Ishikawa (cell line): ENCODE measurements at regions not wholly inside any gene's neighbourhood (a gene's known extent, or its start where the extent isn't known, plus 50 kb on each side); places are given as distances from the start of the nearest gene placed in this dataset.

Experiments
- CEBPB ChIP-seq: IDR thresholded peaks from 2 replicates; pipeline ENCODE4 v1.6.1; 2012
- CREB1 ChIP-seq: IDR thresholded peaks from 2 replicates; pipeline ENCODE4 v1.6.1; 2012; ENCODE audit warnings: low read depth
- EGR1 ChIP-seq: IDR thresholded peaks from 2 replicates; pipeline ENCODE4 v1.6.1; 2012
- EP300 ChIP-seq: IDR thresholded peaks from 2 replicates; pipeline ENCODE4 v1.6.1; 2012; ENCODE audit warnings: borderline replicate concordance
- FOXM1 ChIP-seq: IDR thresholded peaks from 2 replicates; pipeline ENCODE4 v1.6.1; 2012; ENCODE audit warnings: low read depth, borderline replicate concordance
- MAX ChIP-seq: IDR thresholded peaks from 2 replicates; pipeline ENCODE4 v1.6.1; 2012
- NFIC ChIP-seq: IDR thresholded peaks from 2 replicates; pipeline ENCODE4 v1.6.1; 2012
- RAD21 ChIP-seq: IDR thresholded peaks from 2 replicates; pipeline ENCODE4 v1.6.1; 2012; ENCODE audit warnings: low read depth
- REST ChIP-seq: IDR thresholded peaks from 2 replicates; pipeline ENCODE4 v1.6.1; 2012; ENCODE audit warnings: low read depth, mild to moderate bottlenecking
- TAF1 ChIP-seq: IDR thresholded peaks from 2 replicates; pipeline ENCODE4 v1.6.1; 2012; ENCODE audit warnings: low read depth, mild to moderate bottlenecking
- TCF12 ChIP-seq: IDR thresholded peaks from 2 replicates; pipeline ENCODE4 v1.6.1; 2012; ENCODE audit warnings: low read depth
- TEAD4 ChIP-seq: IDR thresholded peaks from 2 replicates; pipeline ENCODE4 v1.6.1; 2012
- USF1 ChIP-seq: IDR thresholded peaks from 2 replicates; pipeline ENCODE4 v1.6.1; 2012
- YY1 ChIP-seq: IDR thresholded peaks from 2 replicates; pipeline ENCODE4 v1.6.1; 2012; ENCODE audit warnings: low read depth
- ZBTB7A ChIP-seq: IDR thresholded peaks from 2 replicates; pipeline ENCODE4 v1.6.1; 2012; ENCODE audit warnings: low read depth

GRCh38 chr5:120258123-120258522 lies 206.0 kb upstream of the PRR16 start:
- TF ChIP-seq USF1 (no peak), CEBPB (peak; percentile 26; the same call in 1 of the 2 replicates)

- no peak for TF ChIP-seq EGR1
- no peak for TF ChIP-seq REST
- no peak for TF ChIP-seq CEBPB
- TF ChIP-seq RAD21, result no peak
- TF ChIP-seq USF1, result no peak
- no peak for TF ChIP-seq MAX
- no peak for TF ChIP-seq TCF12
- TF ChIP-seq NFIC, result no peak
- no peak for TF ChIP-seq YY1
- TF ChIP-seq EP300, result no peak
- TF ChIP-seq FOXM1, result no peak
- TF ChIP-seq TAF1, result no peak
- TF ChIP-seq TEAD4, result no peak
- no peak for TF ChIP-seq ZBTB7A
- TF ChIP-seq CREB1, result no peak
These were observed 203.4 kb upstream of the PRR16 start for GRCh38 chr5:120260651-120261050.

- TF ChIP-seq CREB1 (no peak), EP300 (no peak), TAF1 (no peak), TCF12 (no peak), CEBPB (no peak), EGR1 (no peak), ZBTB7A (no peak), TEAD4 (no peak), USF1 (no peak), YY1 (no peak), FOXM1 (no peak), RAD21 (no peak), REST (no peak), MAX (no peak), NFIC (no peak)
These were observed 193.6 kb upstream of the PRR16 start for GRCh38 chr5:120270498-120270897.

- TF ChIP-seq TAF1 (no peak), EP300 (no peak)
These were observed 170.3 kb upstream of the PRR16 start for GRCh38 chr5:120293796-120294195.

GRCh38 chr5:120297616-120298015 lies 166.5 kb upstream of the PRR16 start:
- no peak for TF ChIP-seq USF1
- TF ChIP-seq TAF1, result no peak
- TF ChIP-seq RAD21, result no peak
- no peak for TF ChIP-seq YY1
- no peak for TF ChIP-seq TCF12
- TF ChIP-seq EGR1, result no peak

GRCh38 chr5:120298981-120299380 lies 165.1 kb upstream of the PRR16 start:
- TF ChIP-seq ZBTB7A, result no peak
- TF ChIP-seq EP300, result no peak
